K562 (cell line): ENCODE measurements at regions not wholly inside any gene's neighbourhood (a gene's known extent, or its start where the extent isn't known, plus 50 kb on each side); places are given as distances from the start of the nearest gene placed in this dataset.

Experiments used
- ATF1 ChIP-seq, 2 experiments: fragments of 450-650 bp in 1 of 2; IDR thresholded peaks; 2 replicates each; pipeline ENCODE4 v1.6.1; 2016; ENCODE audit warnings: missing compliant biosample characterization in 1 of 2, missing genetic modification characterization in 1 of 2
- HDAC2 ChIP-seq: fragments of 450-650 bp; IDR thresholded peaks from 2 replicates; pipeline ENCODE4 v1.6.1; 2016; ENCODE audit warnings: mild to moderate bottlenecking
- IRF2 ChIP-seq: sonication (generic); formaldehyde crosslinking; IDR thresholded peaks from 2 replicates; pipeline ENCODE4 v1.8.1; 2022; ENCODE audit warnings: mild to moderate bottlenecking, missing genetic modification reagents
- LARP7 ChIP-seq: fragments of 450-650 bp; IDR thresholded peaks from 2 replicates; pipeline ENCODE4 v1.6.1; 2016
- SMC3 ChIP-seq: conservative IDR thresholded peaks from 2 replicates; pipeline ENCODE4 v1.6.1; 2011; ENCODE audit warnings: low read depth, low read length, improper control_type of control experiment; ENCODE audit not compliant: insufficient read depth
- TFAM ChIP-seq: fragments of 250-450 bp; sonication (Bioruptor Pico); conservative IDR thresholded peaks from 2 replicates; pipeline ENCODE4 v1.5.0; 2021; ENCODE audit warnings: mild to moderate bottlenecking, moderate library complexity
- ZNF263 ChIP-seq: sonication (generic); formaldehyde crosslinking; IDR thresholded peaks from 2 replicates; pipeline ENCODE4 v1.8.0; 2022; ENCODE audit warnings: mild to moderate bottlenecking, missing genetic modification reagents, borderline replicate concordance
- ZNF444 ChIP-seq: fragments of 250-450 bp; sonication (Bioruptor Pico); IDR thresholded peaks from 2 replicates; pipeline ENCODE4 v1.4.0; 2020; ENCODE audit warnings: mild to moderate bottlenecking, moderate library complexity
- ZNF584 ChIP-seq: fragments of 200-800 bp; sonication (Bioruptor generic); IDR thresholded peaks from 2 replicates; pipeline ENCODE4 v1.6.1; 2016; ENCODE audit warnings: low read depth, mild to moderate bottlenecking, missing genetic modification characterization, missing compliant biosample characterization
- ZSCAN32 ChIP-seq: fragments of 450-650 bp; formaldehyde crosslinking; IDR thresholded peaks from 2 replicates; pipeline ENCODE4 v1.4.0; 2020; ENCODE audit warnings: mild to moderate bottlenecking, moderate library complexity
- TF ChIP-seq, protein P1 (sequence below): fragments of 250-450 bp; sonication (Bioruptor Pico); IDR thresholded peaks from 2 replicates; pipeline ENCODE4 v1.5.0; 2020; ENCODE audit warnings: mild to moderate bottlenecking, borderline replicate concordance
- TF ChIP-seq, protein P2 (sequence below), 3 experiments: IDR thresholded peaks in 2 of 3; conservative IDR thresholded peaks in 1 of 3; 2 replicates each; pipeline ENCODE4 v1.5.1; 2011 to 2012; ENCODE audit warnings: low read length in 3 of 3, mild to moderate bottlenecking in 3 of 3, control low read depth in 2 of 3, improper control_type of control experiment in 1 of 3, inconsistent platforms in 1 of 3, low read depth in 1 of 3, mixed read lengths in 1 of 3, moderate library complexity in 1 of 3; ENCODE audit not compliant: insufficient read depth in 2 of 3

DNA sequence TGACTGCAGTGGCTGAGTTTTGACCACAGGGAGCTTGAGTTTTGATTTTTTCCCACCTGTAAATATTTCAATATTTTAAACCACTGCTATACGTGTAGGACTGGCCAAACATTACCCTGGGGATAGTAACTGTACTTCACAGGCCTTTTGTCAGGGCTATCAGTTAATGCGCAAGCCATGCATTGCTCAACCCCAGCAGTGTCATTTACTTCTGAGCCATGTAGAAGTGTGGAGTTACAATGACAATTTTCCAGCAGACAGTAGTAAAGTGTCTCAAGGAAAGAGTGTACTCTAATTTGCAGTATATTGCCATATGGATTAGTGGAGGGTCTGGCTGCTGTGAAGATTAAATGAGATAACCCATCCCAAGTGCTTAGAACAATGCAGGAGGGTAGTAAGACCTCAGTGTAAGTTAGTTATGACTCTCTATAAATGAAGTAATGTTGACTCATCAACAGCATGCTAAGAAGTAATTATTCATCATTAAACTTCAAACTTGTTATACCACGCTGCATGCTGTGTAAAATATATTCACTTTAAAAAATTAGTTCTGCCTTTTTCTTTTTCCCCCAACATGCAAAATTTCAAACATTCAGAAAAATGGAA lies 489.2 kb downstream of the KDM4C start:
- TF ChIP-seq LARP7 (no peak), ZNF444 (CRISPR knock-in tag) (no peak), ZSCAN32 (CRISPR knock-in tag) (no peak), ATF1 (CRISPR knock-in tag; IDR thresholded peaks at IDR 0.05) (no peak), ATF1 (tag; IDR thresholded peaks at IDR 0.05) (no peak), TFAM (CRISPR knock-in tag) (no peak), HDAC2 (no peak), ZNF584 (CRISPR knock-in tag) (no peak), ZNF263 (CRISPR knock-in tag) (no peak), IRF2 (CRISPR knock-in tag) (no peak), SMC3 (no peak)
- TF ChIP-seq, protein P1, sequence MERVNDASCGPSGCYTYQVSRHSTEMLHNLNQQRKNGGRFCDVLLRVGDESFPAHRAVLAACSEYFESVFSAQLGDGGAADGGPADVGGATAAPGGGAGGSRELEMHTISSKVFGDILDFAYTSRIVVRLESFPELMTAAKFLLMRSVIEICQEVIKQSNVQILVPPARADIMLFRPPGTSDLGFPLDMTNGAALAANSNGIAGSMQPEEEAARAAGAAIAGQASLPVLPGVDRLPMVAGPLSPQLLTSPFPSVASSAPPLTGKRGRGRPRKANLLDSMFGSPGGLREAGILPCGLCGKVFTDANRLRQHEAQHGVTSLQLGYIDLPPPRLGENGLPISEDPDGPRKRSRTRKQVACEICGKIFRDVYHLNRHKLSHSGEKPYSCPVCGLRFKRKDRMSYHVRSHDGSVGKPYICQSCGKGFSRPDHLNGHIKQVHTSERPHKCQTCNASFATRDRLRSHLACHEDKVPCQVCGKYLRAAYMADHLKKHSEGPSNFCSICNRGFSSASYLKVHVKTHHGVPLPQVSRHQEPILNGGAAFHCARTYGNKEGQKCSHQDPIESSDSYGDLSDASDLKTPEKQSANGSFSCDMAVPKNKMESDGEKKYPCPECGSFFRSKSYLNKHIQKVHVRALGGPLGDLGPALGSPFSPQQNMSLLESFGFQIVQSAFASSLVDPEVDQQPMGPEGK (CRISPR knock-in tag) = no peak
- TF ChIP-seq, protein P2, sequence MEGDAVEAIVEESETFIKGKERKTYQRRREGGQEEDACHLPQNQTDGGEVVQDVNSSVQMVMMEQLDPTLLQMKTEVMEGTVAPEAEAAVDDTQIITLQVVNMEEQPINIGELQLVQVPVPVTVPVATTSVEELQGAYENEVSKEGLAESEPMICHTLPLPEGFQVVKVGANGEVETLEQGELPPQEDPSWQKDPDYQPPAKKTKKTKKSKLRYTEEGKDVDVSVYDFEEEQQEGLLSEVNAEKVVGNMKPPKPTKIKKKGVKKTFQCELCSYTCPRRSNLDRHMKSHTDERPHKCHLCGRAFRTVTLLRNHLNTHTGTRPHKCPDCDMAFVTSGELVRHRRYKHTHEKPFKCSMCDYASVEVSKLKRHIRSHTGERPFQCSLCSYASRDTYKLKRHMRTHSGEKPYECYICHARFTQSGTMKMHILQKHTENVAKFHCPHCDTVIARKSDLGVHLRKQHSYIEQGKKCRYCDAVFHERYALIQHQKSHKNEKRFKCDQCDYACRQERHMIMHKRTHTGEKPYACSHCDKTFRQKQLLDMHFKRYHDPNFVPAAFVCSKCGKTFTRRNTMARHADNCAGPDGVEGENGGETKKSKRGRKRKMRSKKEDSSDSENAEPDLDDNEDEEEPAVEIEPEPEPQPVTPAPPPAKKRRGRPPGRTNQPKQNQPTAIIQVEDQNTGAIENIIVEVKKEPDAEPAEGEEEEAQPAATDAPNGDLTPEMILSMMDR (IDR thresholded peaks at IDR 0.05 in 2 of 3, conservative IDR thresholded peaks at IDR 0.05 in 1 of 3; ENCODE audit: insufficient read depth in 2 of 3, low read depth in 1 of 3, low read length in 3 of 3) = no peak
